Vagina (tissue), 2 donors: ENCODE measurements at regions not wholly inside any gene's neighbourhood (a gene's known extent, or its start where the extent isn't known, plus 50 kb on each side); places are given as distances from the start of the nearest gene placed in this dataset.

Experiments
- DNase-seq, 2 donors: peaks; one replicate each; pipeline ENCODE4 v3.0.0-alpha.2; 2017; ENCODE audit errors: extremely low spot score in 2 of 2
- H3K27ac ChIP-seq: fragments of 200-600 bp; sonication (generic); one replicate; pipeline ENCODE4 v1.5.1; 2019
- H3K27me3 ChIP-seq: fragments of 200-600 bp; sonication (generic); one replicate; pipeline ENCODE4 v1.5.1; 2019
- H3K36me3 ChIP-seq, 2 donors: fragments of 200-600 bp; sonication (generic); one replicate each; pipeline ENCODE4 v1.5.1; 2017 to 2019
- H3K4me1 ChIP-seq: fragments of 200-600 bp; sonication (generic); one replicate; pipeline ENCODE4 v1.5.1; 2019
- H3K4me3 ChIP-seq, 2 donors: fragments of 200-600 bp; sonication (generic); 1 replicate in 1 of 2; 2 replicates in 1 of 2; pipeline ENCODE4 v1.5.1; 2016 to 2019
- H3K9me3 ChIP-seq: fragments of 200-600 bp; sonication (generic); one replicate; pipeline ENCODE4 v1.5.1; 2019
- POLR2A ChIP-seq, 2 donors: fragments of 450-650 bp; IDR thresholded peaks; one replicate each; pipeline ENCODE4 v1.6.1; 2017; ENCODE audit warnings: antibody characterized with exemption in 2 of 2, mild to moderate bottlenecking in 2 of 2, moderate library complexity in 2 of 2
- POLR2AphosphoS5 ChIP-seq, 2 donors: sonication (generic); formaldehyde crosslinking; IDR thresholded peaks; one replicate each; pipeline ENCODE4 v1.9.0; 2017; ENCODE audit warnings: antibody characterized with exemption in 2 of 2, mild to moderate bottlenecking in 2 of 2, low read depth in 1 of 2; ENCODE audit not compliant: insufficient read depth in 1 of 2
- intact Hi-C: fragments of 100-400 bp; cut with DNase I; formaldehyde crosslinking; loops from one replicate; pipeline ENCODE4 v1.15.1; 2023
- TF ChIP-seq, protein P1 (sequence below), 3 experiments: fragments of 450-650 bp in 2 of 3; fragments of 200-600 bp in 1 of 3; sonication (generic) in 1 of 3; IDR thresholded peaks; one replicate each; pipeline ENCODE4 v1.5.1; 2017 to 2019; ENCODE audit warnings: antibody characterized with exemption in 3 of 3, mild to moderate bottlenecking in 2 of 3, moderate library complexity in 2 of 3

DNA sequence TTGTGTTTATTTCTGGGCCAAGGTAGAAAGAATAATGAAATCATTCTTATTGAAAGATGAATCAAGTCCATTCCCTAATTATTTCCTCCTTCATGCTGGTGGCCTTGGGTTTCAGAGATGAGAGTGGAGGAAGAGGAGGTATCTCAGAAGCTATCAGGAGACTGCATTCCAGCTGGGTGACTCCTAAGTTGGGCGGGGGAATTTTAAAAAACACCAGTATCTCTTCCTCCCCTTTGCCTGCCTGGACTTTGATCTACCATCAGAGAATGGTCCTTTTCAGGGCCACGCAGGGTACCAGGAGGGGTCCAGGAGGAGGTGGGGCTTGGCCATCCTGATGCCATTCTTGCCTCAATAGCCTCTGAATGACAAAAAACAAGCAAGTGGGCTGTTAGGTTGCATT, 104.4 kb downstream of the ASMT start:
- no peaks in the 10 kb centered on the region for H3K36me3 ChIP-seq
- H3K4me3 ChIP-seq: no peak overlapping the region
- no peaks in the 10 kb centered on the region for H3K9me3 ChIP-seq
- H3K4me1 ChIP-seq: no peaks in the 10 kb centered on the region
- no peak overlapping the region for H3K27ac ChIP-seq
- intact Hi-C loops: no loop called here
- DNase-seq: no peak
- TF ChIP-seq POLR2AphosphoS5 (IDR thresholded peaks at IDR 0.05; ENCODE audit: insufficient read depth in 1 of 2, low read depth in 1 of 2) (no peak), POLR2A (IDR thresholded peaks at IDR 0.05) (no peak)
- TF ChIP-seq, protein P1, sequence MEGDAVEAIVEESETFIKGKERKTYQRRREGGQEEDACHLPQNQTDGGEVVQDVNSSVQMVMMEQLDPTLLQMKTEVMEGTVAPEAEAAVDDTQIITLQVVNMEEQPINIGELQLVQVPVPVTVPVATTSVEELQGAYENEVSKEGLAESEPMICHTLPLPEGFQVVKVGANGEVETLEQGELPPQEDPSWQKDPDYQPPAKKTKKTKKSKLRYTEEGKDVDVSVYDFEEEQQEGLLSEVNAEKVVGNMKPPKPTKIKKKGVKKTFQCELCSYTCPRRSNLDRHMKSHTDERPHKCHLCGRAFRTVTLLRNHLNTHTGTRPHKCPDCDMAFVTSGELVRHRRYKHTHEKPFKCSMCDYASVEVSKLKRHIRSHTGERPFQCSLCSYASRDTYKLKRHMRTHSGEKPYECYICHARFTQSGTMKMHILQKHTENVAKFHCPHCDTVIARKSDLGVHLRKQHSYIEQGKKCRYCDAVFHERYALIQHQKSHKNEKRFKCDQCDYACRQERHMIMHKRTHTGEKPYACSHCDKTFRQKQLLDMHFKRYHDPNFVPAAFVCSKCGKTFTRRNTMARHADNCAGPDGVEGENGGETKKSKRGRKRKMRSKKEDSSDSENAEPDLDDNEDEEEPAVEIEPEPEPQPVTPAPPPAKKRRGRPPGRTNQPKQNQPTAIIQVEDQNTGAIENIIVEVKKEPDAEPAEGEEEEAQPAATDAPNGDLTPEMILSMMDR (IDR thresholded peaks at IDR 0.05): no peak
- no peaks in the 10 kb centered on the region for H3K27me3 ChIP-seq

GRCh38 chrX:1720836-1721235, 106.0 kb downstream of the ASMT start:
- no peaks in the 10 kb centered on the region for H3K4me1 ChIP-seq
- H3K27me3 ChIP-seq: no peaks in the 10 kb centered on the region
- no peaks in the 10 kb centered on the region for H3K36me3 ChIP-seq
- no peak overlapping the region for H3K27ac ChIP-seq
- DNase-seq: no peak
- intact Hi-C loops: no loop called here
- no peak overlapping the region for H3K4me3 ChIP-seq
- H3K9me3 ChIP-seq: no peaks in the 10 kb centered on the region
- TF ChIP-seq, protein P1 (IDR thresholded peaks at IDR 0.05): no peak
- TF ChIP-seq POLR2AphosphoS5 (IDR thresholded peaks at IDR 0.05; ENCODE audit: insufficient read depth in 1 of 2, low read depth in 1 of 2): no peak
- no peak for TF ChIP-seq POLR2A (IDR thresholded peaks at IDR 0.05)

DNA sequence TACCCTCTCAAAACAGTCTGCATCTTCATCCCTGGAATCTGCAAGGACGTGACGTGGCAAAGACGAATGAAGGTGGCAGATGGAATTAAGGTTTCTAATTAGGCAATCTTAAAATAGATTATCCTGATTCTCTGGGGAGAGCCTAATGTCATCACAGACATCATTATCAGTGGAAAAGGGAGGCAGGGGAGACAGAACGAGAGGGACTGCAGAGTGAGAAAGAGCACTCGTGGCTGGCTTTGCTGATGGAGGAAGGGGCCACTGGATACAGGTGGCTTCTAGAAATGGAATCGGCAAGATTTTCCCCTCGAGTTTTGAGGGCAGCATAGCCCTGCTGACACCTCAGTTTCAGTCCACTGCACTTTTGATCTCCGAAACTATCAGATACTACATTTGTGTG, 110.6 kb downstream of the ASMT start:
- Histone ChIP-seq H3K27me3 (no peaks in the 10 kb centered on the region), H3K4me3 (no peak overlapping the region), H3K36me3 (no peaks in the 10 kb centered on the region), H3K27ac (no peak overlapping the region), H3K4me1 (no peaks in the 10 kb centered on the region), H3K9me3 (no peaks in the 10 kb centered on the region)
- intact Hi-C loops: no loop called here
- DNase-seq: no peak
- TF ChIP-seq POLR2A (IDR thresholded peaks at IDR 0.05): no peak

- no peak for DNase-seq
- TF ChIP-seq, protein P1 (IDR thresholded peaks at IDR 0.05): no peak
- no peak for TF ChIP-seq POLR2AphosphoS5 (IDR thresholded peaks at IDR 0.05; ENCODE audit: insufficient read depth in 1 of 2, low read depth in 1 of 2)
- no peak for TF ChIP-seq POLR2A (IDR thresholded peaks at IDR 0.05)
- Histone ChIP-seq H3K4me1 (no peaks in the 10 kb centered on the region), H3K4me3 (no peak overlapping the region), H3K36me3 (no peaks in the 10 kb centered on the region), H3K9me3 (no peaks in the 10 kb centered on the region), H3K27me3 (no peaks in the 10 kb centered on the region), H3K27ac (no peak overlapping the region)
- intact Hi-C loops: no loop called here
These were observed 112.7 kb downstream of the ASMT start for GRCh38 chrX:1727531-1728027.

- intact Hi-C loops: no loop called here
- no peaks in the 10 kb centered on the region for H3K4me1 ChIP-seq
- DNase-seq: no peak
These were observed 119.9 kb downstream of the ASMT start for GRCh38 chrX:1734806-1735205.

More at GRCh38 chrX:1734806-1735205, 119.9 kb downstream of the ASMT start:
- H3K27ac ChIP-seq: no peak overlapping the region
- TF ChIP-seq POLR2A (IDR thresholded peaks at IDR 0.05) (no peak), POLR2AphosphoS5 (IDR thresholded peaks at IDR 0.05; ENCODE audit: insufficient read depth in 1 of 2, low read depth in 1 of 2) (no peak)
- TF ChIP-seq, protein P1 (IDR thresholded peaks at IDR 0.05): no peak
- H3K27me3 ChIP-seq: no peaks in the 10 kb centered on the region
- H3K4me3 ChIP-seq: no peak overlapping the region
- no peaks in the 10 kb centered on the region for H3K36me3 ChIP-seq
- H3K9me3 ChIP-seq: no peaks in the 10 kb centered on the region
